ENCODE measurements at regions not wholly inside any gene's neighbourhood (a gene's known extent, or its start where the extent isn't known, plus 50 kb on each side); places are given as distances from the start of the nearest gene placed in this dataset.

DNA sequence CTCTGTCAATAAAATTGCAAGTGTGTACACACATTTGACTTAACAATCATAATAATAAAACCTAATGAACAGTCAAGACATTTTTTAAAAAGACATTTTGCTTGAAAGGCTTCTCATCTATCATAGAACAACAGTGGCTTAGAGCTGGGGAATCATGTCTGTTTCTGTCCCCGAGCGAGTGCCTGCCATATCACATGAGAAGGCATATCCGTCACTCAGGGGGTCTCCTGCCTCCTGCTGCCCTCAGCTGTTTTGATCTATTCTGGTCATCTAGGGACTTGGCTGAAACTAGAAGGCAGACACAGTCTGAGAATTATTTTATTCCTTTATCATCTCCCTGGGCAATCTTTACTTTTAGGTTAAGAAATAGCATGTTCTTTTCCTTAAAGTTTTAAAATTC, 278.7 kb upstream of the KLF6 start:
- no peak for FAIRE-seq

DNA sequence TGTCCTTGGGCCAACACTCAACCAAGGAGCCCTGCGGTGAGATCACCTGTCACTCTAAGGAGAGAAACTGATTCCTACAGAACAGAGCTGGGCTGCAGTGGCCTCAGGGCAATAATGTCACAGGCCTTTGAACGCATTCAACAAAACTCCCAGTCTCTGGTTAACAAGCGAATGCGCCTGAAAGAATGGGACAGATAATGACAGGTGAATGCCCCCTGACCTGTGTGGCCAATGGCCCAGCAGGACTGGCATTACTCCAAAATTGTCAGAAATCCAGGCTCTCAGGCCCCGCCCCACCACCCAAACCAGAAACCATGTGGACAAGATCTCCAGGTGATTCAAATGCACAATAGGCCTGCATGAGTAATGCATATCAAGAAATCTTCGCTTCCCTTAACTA, 277.7 kb upstream of the KLF6 start:
- DNase-seq (ENCODE audit: insufficient read length) = no peak
- no peak for FAIRE-seq
- TF ChIP-seq POLR2A (IDR thresholded peaks at IDR 0.05; ENCODE audit: low read depth, low read length) (no peak), POLR2AphosphoS5 (IDR thresholded peaks at IDR 0.05; ENCODE audit: low read depth, low read length) (no peak), TAF1 (IDR thresholded peaks at IDR 0.05; ENCODE audit: borderline replicate concordance, low read depth, low read length) (no peak)

More for the DNA sequence above, 278.7 kb upstream of the KLF6 start:
- no peak for DNase-seq (ENCODE audit: insufficient read length)
- no peak for TF ChIP-seq TAF1 (IDR thresholded peaks at IDR 0.05; ENCODE audit: borderline replicate concordance, low read depth, low read length)
- TF ChIP-seq POLR2A (IDR thresholded peaks at IDR 0.05; ENCODE audit: low read depth, low read length) = no peak
- no peak for TF ChIP-seq POLR2AphosphoS5 (IDR thresholded peaks at IDR 0.05; ENCODE audit: low read depth, low read length)

DNA sequence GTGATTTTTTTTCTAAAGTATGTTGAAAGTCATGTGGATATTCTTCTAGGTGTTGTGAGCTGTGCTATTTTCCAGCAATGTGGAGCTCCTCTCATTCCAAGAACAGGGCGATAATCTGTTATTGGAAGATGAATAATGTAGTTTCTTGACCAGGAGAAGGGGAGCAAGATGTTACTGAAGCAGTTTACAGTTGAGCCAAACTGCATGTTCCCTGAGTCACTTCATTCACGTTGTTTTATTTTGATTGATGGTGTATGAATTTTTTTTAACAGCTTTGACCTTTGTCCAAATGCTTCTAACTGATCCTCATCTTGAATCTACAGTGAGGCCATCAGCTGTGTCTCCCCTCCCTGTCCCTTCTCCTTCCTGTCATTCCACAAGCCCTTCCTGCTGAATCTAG, 277.1 kb upstream of the KLF6 start:
- no peak for DNase-seq (ENCODE audit: insufficient read length)
- no peak for FAIRE-seq

DNA sequence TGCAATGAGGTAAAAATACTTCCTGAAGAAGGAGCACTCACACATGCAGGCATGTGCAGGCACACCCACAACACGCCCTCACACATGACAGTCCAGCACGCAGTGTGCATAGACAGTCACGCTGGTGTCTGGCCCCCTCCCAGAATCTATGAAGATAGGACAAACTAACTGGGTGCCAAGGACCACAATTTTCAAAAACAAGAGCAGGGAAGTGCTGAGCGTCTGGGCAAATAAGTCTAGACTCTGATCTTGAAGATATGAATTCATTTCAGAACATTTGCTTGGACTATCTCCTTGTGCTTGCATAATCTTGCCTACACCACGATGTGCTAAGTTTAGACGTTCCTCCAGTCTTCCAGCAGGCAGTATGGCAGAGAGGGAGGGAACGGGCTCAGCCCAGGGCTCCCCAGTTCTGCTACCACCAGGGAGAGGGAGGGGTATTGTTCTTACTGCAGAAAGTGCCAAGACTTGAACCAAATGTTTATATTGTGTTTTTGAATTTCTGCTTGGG, 276.5 kb upstream of the KLF6 start:
- no peak for FAIRE-seq
- TF ChIP-seq POLR2AphosphoS5 (IDR thresholded peaks at IDR 0.05; ENCODE audit: low read depth, low read length) (no peak), POLR2A (IDR thresholded peaks at IDR 0.05; ENCODE audit: low read depth, low read length) (no peak), TAF1 (IDR thresholded peaks at IDR 0.05; ENCODE audit: borderline replicate concordance, low read depth, low read length) (no peak)
- DNase-seq (ENCODE audit: insufficient read length) = no peak

More for the DNA sequence above, 277.1 kb upstream of the KLF6 start:
- TF ChIP-seq POLR2AphosphoS5 (IDR thresholded peaks at IDR 0.05; ENCODE audit: low read depth, low read length) (no peak), POLR2A (IDR thresholded peaks at IDR 0.05; ENCODE audit: low read depth, low read length) (no peak), TAF1 (IDR thresholded peaks at IDR 0.05; ENCODE audit: borderline replicate concordance, low read depth, low read length) (no peak)

DNA sequence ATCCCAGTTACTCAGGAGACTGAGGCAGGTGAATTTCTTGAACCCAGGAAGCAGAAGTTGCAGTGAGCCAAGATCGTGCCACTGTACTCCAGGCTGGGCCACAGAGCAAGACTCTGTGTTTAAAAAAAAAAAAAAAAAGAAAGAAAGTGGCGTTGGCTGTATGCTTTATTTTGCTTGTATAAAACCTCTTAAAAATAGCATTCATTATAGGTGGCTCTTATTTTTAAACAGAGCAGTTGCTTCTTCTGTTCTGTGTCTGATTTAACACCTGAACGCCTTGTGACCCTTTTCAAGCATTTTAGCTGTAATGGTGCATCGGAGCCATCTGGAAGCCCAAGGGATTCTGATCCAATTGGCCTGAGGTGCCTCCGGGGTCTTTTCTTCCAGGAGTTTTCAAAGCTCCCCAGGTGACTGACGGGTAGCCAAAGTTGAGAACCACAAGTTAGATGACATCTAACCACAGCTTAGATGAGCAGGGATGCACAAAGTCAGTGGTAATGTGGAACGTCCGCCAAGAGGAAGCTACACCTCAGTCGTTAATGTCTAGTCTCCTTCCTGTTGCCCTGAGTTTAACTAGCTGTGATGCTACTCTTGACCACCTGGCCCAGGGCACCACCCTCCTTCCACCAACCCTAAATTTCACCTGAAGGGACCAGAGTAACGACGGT, 274.6 kb upstream of the KLF6 start:
- FAIRE-seq (no peak), DNase-seq (ENCODE audit: insufficient read length) (no peak)
- TF ChIP-seq POLR2A (IDR thresholded peaks at IDR 0.05; ENCODE audit: low read depth, low read length) = no peak
- no peak for TF ChIP-seq TAF1 (IDR thresholded peaks at IDR 0.05; ENCODE audit: borderline replicate concordance, low read depth, low read length)
- no peak for TF ChIP-seq POLR2AphosphoS5 (IDR thresholded peaks at IDR 0.05; ENCODE audit: low read depth, low read length)

DNA sequence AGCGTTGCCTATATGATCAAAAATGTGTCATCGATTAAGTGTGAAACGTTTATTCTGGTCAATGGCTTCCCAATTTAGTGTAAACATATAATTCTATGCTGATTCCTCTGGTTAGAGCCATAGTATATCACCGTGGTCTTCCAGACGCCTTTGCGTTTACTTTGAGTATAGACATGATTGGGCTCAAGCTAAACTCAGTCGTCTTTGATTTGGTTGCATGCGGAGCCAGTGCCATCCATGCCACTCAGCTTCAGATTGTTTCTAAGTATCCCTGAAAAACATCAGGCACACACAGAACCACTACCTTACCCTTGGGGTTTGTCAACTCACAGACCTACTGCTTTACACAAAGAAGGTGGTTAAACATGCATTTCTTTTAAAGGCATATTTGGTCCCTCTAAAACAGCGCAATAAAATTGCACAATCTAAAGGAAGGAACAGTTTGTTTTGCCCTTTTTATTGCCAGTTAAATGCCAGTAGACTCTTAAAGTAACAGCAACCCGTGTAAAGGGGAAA, 273.6 kb upstream of the KLF6 start:
- TF ChIP-seq TAF1 (IDR thresholded peaks at IDR 0.05; ENCODE audit: borderline replicate concordance, low read depth, low read length) (no peak), POLR2A (IDR thresholded peaks at IDR 0.05; ENCODE audit: low read depth, low read length) (no peak), POLR2AphosphoS5 (IDR thresholded peaks at IDR 0.05; ENCODE audit: low read depth, low read length) (no peak)
- no peak for DNase-seq (ENCODE audit: insufficient read length)
- FAIRE-seq = no peak

DNA sequence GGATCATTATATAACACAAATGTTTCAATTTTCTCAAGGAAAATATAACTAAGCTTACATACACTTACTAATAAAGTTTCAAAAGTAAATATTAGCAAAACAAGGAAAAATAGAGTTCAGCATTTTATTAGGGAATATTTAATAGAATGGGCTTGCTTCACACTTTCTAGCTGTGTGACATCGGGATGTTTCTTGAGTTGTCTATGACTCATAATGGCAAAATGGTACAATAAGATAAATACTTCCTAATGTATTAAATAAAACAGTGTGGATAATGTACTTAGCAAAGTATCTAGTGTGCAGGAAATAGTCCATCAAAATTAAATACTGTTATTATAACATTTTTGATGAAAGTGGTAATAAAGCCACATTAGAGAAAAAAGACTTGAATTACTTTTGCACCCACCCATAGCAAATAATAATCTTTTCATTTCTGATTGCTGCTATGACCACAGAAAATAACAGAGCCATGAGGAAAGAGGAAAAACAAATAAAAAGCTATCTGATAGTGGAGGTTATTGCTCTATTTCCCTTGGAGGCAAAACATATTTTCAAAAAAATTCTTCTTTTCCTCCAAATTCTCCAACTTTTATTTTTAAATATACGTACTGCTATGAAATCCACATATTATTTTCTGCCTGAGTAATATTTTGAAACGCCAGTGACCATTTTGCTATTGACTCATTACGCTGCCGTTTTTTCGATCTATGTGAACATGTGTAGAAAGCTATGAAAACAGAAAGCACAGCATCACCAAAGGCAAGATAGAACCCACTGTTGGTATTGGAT, 272.9 kb upstream of the KLF6 start:
- TF ChIP-seq POLR2AphosphoS5 (IDR thresholded peaks at IDR 0.05; ENCODE audit: low read depth, low read length) (no peak), POLR2A (IDR thresholded peaks at IDR 0.05; ENCODE audit: low read depth, low read length) (no peak)
- no peak for FAIRE-seq

DNA sequence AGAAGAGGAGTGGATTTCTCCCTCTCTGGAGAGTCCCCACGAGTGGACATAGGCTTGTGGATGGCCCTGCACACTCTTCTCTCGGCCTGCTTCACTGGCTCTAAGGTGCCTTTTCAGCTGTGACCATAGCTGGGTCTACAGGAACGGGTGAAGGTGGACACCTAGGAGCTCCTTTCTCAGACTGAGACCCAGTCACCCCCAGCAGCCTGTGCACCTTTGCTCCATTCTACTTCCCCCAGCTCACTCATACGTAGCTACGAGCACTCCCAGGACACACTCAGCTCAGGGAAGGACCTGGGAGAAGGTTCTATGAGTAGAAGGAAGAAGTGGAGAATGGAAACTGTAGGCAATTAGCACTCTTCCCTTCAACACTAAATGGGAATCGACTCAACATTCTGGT, 272.0 kb upstream of the KLF6 start:
- no peak for TF ChIP-seq TAF1 (IDR thresholded peaks at IDR 0.05; ENCODE audit: borderline replicate concordance, low read depth, low read length)
- TF ChIP-seq POLR2AphosphoS5 (IDR thresholded peaks at IDR 0.05; ENCODE audit: low read depth, low read length) = no peak
- no peak for TF ChIP-seq POLR2A (IDR thresholded peaks at IDR 0.05; ENCODE audit: low read depth, low read length)
- FAIRE-seq (no peak), DNase-seq (ENCODE audit: insufficient read length) (no peak)

More for the DNA sequence above, 272.9 kb upstream of the KLF6 start:
- no peak for DNase-seq (ENCODE audit: insufficient read length)

DNA sequence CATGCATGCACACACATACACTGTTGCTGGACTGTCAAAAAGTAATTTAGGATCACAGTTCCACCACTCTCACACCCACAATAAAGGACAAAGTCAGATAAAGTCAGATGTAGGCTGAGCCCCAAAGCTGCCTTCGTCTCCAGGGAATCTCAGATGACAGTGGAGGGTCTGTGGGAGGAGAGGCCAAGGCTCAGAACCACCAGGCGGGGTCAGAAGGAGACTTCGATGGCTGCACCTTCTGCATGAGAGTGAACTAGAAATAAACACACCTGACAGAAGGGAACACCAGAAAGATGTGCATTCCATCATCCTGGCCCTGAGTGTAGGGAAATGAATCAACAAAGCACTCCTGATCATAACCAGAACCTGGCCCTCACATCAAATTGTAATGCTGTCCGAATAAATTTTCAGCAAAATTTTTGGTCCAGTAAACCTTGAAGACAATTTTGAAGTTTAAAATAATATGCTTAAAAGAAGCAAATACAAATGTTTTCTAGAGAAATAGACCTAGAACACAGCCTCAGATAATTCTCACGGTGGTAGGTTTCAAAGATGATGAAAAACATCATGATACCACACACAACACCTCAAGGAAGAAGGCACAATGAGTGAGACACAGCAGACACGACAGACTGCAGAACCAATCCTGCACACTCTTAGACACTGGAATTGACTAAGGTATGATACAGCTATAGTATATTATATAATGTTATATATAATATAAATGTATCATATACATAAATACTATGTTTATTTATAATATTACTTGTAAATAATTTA, 269.8 kb upstream of the KLF6 start:
- no peak for DNase-seq (ENCODE audit: insufficient read length)
- FAIRE-seq = no peak
- no peak for TF ChIP-seq TAF1 (IDR thresholded peaks at IDR 0.05; ENCODE audit: borderline replicate concordance, low read depth, low read length)
- no peak for TF ChIP-seq POLR2AphosphoS5 (IDR thresholded peaks at IDR 0.05; ENCODE audit: low read depth, low read length)
- TF ChIP-seq POLR2A (IDR thresholded peaks at IDR 0.05; ENCODE audit: low read depth, low read length) = no peak

DNA sequence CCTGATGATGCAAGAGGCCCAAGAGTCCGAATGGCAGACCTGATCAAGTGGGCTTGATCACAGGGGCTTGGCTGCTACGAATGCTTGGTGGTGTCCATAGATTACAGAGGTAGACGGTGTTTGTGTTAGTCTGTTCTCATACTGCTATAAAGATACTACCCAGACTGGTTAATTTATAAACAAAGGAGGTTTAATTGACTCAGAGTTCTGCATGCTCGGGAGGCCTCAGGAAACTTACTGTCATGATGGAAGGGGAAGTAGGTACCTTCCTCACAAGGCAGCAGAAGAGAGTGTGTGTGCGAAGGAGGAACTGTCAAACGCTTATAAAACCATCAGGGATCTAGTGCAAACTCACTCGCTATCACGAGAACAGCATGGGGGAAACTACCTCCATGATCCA, 268.9 kb upstream of the KLF6 start:
- no peak for FAIRE-seq
- no peak for DNase-seq (ENCODE audit: insufficient read length)
- no peak for TF ChIP-seq TAF1 (IDR thresholded peaks at IDR 0.05; ENCODE audit: borderline replicate concordance, low read depth, low read length)
- no peak for TF ChIP-seq POLR2AphosphoS5 (IDR thresholded peaks at IDR 0.05; ENCODE audit: low read depth, low read length)
- TF ChIP-seq POLR2A (IDR thresholded peaks at IDR 0.05; ENCODE audit: low read depth, low read length) = no peak

DNA sequence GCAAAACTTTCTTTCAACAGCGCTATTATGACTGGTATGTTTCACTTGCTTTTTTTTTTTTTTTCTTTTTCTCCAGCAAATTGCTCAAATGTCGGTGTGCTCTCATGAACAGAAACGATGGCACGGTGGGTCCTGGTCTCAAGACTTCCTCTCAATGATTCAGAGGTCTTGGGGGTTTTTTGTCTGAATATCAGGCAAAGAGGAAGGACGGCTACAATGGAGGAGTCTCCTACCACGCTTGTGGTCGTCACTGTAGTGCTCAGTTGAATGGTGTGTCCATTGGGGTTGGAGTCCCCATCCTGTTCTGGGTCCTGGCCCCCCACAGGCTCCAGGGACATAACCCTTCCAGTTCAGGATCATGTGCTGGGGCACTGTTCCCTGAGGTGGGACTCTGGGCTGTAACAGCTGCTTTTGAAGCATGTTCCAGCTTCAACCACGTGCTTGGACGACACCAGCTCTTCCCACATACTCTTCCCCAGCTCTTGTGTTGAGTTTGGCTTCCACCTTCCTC, 266.7 kb upstream of the KLF6 start:
- TF ChIP-seq POLR2AphosphoS5 (IDR thresholded peaks at IDR 0.05; ENCODE audit: low read depth, low read length) = no peak
- TF ChIP-seq TAF1 (IDR thresholded peaks at IDR 0.05; ENCODE audit: borderline replicate concordance, low read depth, low read length) = no peak
- TF ChIP-seq POLR2A (IDR thresholded peaks at IDR 0.05; ENCODE audit: low read depth, low read length) = no peak
- FAIRE-seq = no peak
- no peak for DNase-seq (ENCODE audit: insufficient read length)

All from GM12892 (cell line).